H1 (cell line): ENCODE measurements at regions not wholly inside any gene's neighbourhood (a gene's known extent, or its start where the extent isn't known, plus 50 kb on each side); places are given as distances from the start of the nearest gene placed in this dataset.

Experiments used
- CTCF ChIA-PET: fragments of 300-600 bp; sonication (Branson Sonifier 250); formaldehyde crosslinking; loops from one replicate; lab custom pipeline; 2021; ENCODE audit not compliant: partially characterized antibody; lab: Charles Lee
- POLR2A ChIA-PET: fragments of 300-600 bp; sonication (Branson Sonifier 250); formaldehyde crosslinking; loops from one replicate; lab custom pipeline; 2021; ENCODE audit warnings: inconsistent platforms; ENCODE audit not compliant: partially characterized antibody; lab: Charles Lee
- DNase-seq, 2 experiments: peaks; one replicate each; pipeline versions ENCODE4 v3.0.0 to v3.0.0-alpha.2; 2010 to 2022; ENCODE audit warnings: low spot score in 2 of 2, low read depth in 1 of 2, mixed read lengths in 1 of 2
- FAIRE-seq: peaks from 2 replicates; lab custom pipeline; 2011; peaks lifted over from hg19 to GRCh38; lab: Jason Lieb, UNC
- H2AFZ ChIP-seq: 2 replicates; pipeline ENCODE4 v1.8.1; 2012; ENCODE audit warnings: low read length, inconsistent platforms
- H2AK5ac ChIP-seq: 2 replicates; pipeline ENCODE4 v1.6.1; 2013; ENCODE audit warnings: low read depth, low read length
- H2BK120ac ChIP-seq: replicated peaks from 2 replicates; pipeline ENCODE3; 2013; ENCODE audit warnings: low read depth, low read length, inconsistent platforms
- H2BK12ac ChIP-seq: 2 replicates; pipeline ENCODE4 v1.6.1; 2013; ENCODE audit warnings: low read depth, low read length
- H2BK15ac ChIP-seq: 2 replicates; pipeline ENCODE4 v1.6.1; 2013; ENCODE audit warnings: low read length
- H2BK20ac ChIP-seq: 2 replicates; pipeline ENCODE4 v1.6.1; 2013; ENCODE audit warnings: low read length
- H2BK5ac ChIP-seq: 2 replicates; pipeline ENCODE4 v1.6.1; 2013; ENCODE audit warnings: low read depth, low read length
- H3K14ac ChIP-seq: 2 replicates; pipeline ENCODE4 v1.6.1; 2013; ENCODE audit warnings: inconsistent platforms; ENCODE audit not compliant: insufficient read length
- H3K18ac ChIP-seq: 2 replicates; pipeline ENCODE4 v1.6.1; 2013; ENCODE audit warnings: low read length; ENCODE audit errors: extremely low read depth
- H3K23ac ChIP-seq: 2 replicates; pipeline ENCODE4 v1.6.1; 2013; ENCODE audit warnings: inconsistent platforms; ENCODE audit not compliant: insufficient read length
- H3K23me2 ChIP-seq: 2 replicates; pipeline ENCODE4 v1.6.1; 2013; ENCODE audit warnings: low read depth, low read length
- H3K27ac ChIP-seq: 2 replicates; pipeline ENCODE4 v1.6.1; 2011; ENCODE audit warnings: low read depth, low read length, inconsistent platforms
- H3K27me3 ChIP-seq, 4 experiments: replicated peaks in 1 of 4; 1 replicate in 1 of 4; 2 replicates in 3 of 4; pipeline versions ENCODE4 v1.6.1 to v1.8.1; 2011 to 2013; ENCODE audit warnings: low read length in 3 of 4, mild to moderate bottlenecking in 3 of 4, inconsistent platforms in 2 of 4, mixed read lengths in 2 of 4, moderate library complexity in 1 of 4; ENCODE audit not compliant: control insufficient read depth in 3 of 4, insufficient read depth in 3 of 4; ENCODE audit errors: extremely low read depth in 1 of 4
- H3K36me3 ChIP-seq, 4 experiments: 2 replicates each; pipeline versions ENCODE4 v1.6.1 to v1.8.1; 2011 to 2013; ENCODE audit warnings: mild to moderate bottlenecking in 4 of 4, low read length in 3 of 4, moderate library complexity in 2 of 4, control low read depth in 1 of 4, inconsistent platforms in 1 of 4; ENCODE audit not compliant: insufficient read depth in 4 of 4, control insufficient read depth in 2 of 4
- H3K4ac ChIP-seq: replicated peaks from 2 replicates; pipeline ENCODE3; 2013; ENCODE audit warnings: low read length, low read depth, mixed read lengths, inconsistent platforms; ENCODE audit not compliant: insufficient read length
- H3K4me1 ChIP-seq, 4 experiments: replicated peaks in 1 of 4; 1 replicate in 1 of 4; 2 replicates in 3 of 4; pipeline versions ENCODE4 v1.6.1 to v1.8.1; 2011 to 2013; ENCODE audit warnings: low read length in 3 of 4, inconsistent platforms in 2 of 4, mixed read lengths in 1 of 4; ENCODE audit not compliant: insufficient read depth in 4 of 4, control insufficient read depth in 3 of 4
- H3K4me2 ChIP-seq, 2 experiments: 2 replicates each; pipeline versions ENCODE4 v1.6.1 to v1.8.1; 2011 to 2013; ENCODE audit warnings: low read depth in 2 of 2, low read length in 2 of 2, control low read depth in 1 of 2, inconsistent platforms in 1 of 2, mild to moderate bottlenecking in 1 of 2; ENCODE audit not compliant: insufficient read depth in 1 of 2
- H3K4me3 ChIP-seq, 4 experiments: fragments of 200-600, 300-600 bp in 1 of 4; sonication (generic), shearing (Covaris generic), sonication (Bioruptor Twin) in 1 of 4; 2 replicates each; pipeline versions ENCODE4 v1.5.1 to v1.8.1; 2011 to 2016; ENCODE audit warnings: low read length in 4 of 4, low read depth in 3 of 4, control low read depth in 2 of 4, inconsistent platforms in 2 of 4, mild to moderate bottlenecking in 2 of 4, mixed read lengths in 1 of 4, moderate library complexity in 1 of 4; ENCODE audit not compliant: insufficient read depth in 2 of 4; ENCODE audit errors: extremely low read depth in 1 of 4
- H3K56ac ChIP-seq: replicated peaks from 2 replicates; pipeline ENCODE3; 2013; ENCODE audit warnings: low read depth, mild to moderate bottlenecking, mixed read lengths, low read length, inconsistent platforms; ENCODE audit not compliant: insufficient read length
- H3K79me1 ChIP-seq: 2 replicates; pipeline ENCODE4 v1.6.1; 2013; ENCODE audit warnings: low read depth, low read length, control low read depth
- H3K79me2 ChIP-seq, 2 experiments: 2 replicates each; pipeline versions ENCODE4 v1.6.1 to v1.8.1; 2012 to 2013; ENCODE audit warnings: low read length in 2 of 2, mild to moderate bottlenecking in 2 of 2, inconsistent platforms in 1 of 2; ENCODE audit not compliant: insufficient read depth in 2 of 2, control insufficient read depth in 1 of 2
- H3K9ac ChIP-seq, 4 experiments: replicated peaks in 1 of 4; 1 replicate in 1 of 4; 2 replicates in 3 of 4; pipeline versions ENCODE4 v1.6.1 to v1.8.1; 2011 to 2013; ENCODE audit warnings: low read depth in 3 of 4, low read length in 3 of 4, control low read depth in 2 of 4, mild to moderate bottlenecking in 2 of 4, moderate library complexity in 2 of 4, inconsistent platforms in 1 of 4; ENCODE audit errors: extremely low read depth in 1 of 4
- H3K9me3 ChIP-seq, 2 experiments: 2 replicates each; pipeline versions ENCODE4 v1.6.1 to v1.8.1; 2012 to 2013; ENCODE audit warnings: mild to moderate bottlenecking in 2 of 2, moderate library complexity in 2 of 2, control low read depth in 1 of 2, inconsistent platforms in 1 of 2, low read depth in 1 of 2, low read length in 1 of 2, mixed read lengths in 1 of 2; ENCODE audit not compliant: insufficient read depth in 2 of 2
- H4K20me1 ChIP-seq, 2 experiments: replicated peaks in 1 of 2; 2 replicates each; pipeline versions ENCODE3 to v1.8.1; 2011 to 2013; ENCODE audit warnings: inconsistent platforms in 2 of 2, low read length in 2 of 2, mild to moderate bottlenecking in 1 of 2; ENCODE audit not compliant: insufficient read depth in 2 of 2, control insufficient read depth in 1 of 2
- H4K5ac ChIP-seq: 2 replicates; pipeline ENCODE4 v1.6.1; 2013; ENCODE audit warnings: low read length, low read depth, mixed read lengths, inconsistent platforms; ENCODE audit not compliant: insufficient read length
- H4K8ac ChIP-seq: 2 replicates; pipeline ENCODE4 v1.8.0; 2013; ENCODE audit warnings: mild to moderate bottlenecking, moderate library complexity, low read length, inconsistent platforms; ENCODE audit not compliant: insufficient read depth; ENCODE audit errors: extremely low read depth
- H4K91ac ChIP-seq: replicated peaks from 2 replicates; pipeline ENCODE3; 2013; ENCODE audit warnings: low read length, mixed read lengths, inconsistent platforms; ENCODE audit not compliant: insufficient read length
- CHD2 ChIP-seq: IDR thresholded peaks from 2 replicates; pipeline ENCODE4 v1.6.1; 2012; ENCODE audit warnings: low read length, improper control_type of control experiment
- SIX5 ChIP-seq: IDR thresholded peaks from 2 replicates; pipeline ENCODE4 v1.6.1; 2011; ENCODE audit warnings: mild to moderate bottlenecking, low read depth, low read length
- TEAD4 ChIP-seq: IDR thresholded peaks from 2 replicates; pipeline ENCODE4 v1.6.1; 2012; ENCODE audit warnings: low read depth, low read length, inconsistent platforms, mixed read lengths
- WGBS, 2 experiments: shearing (Covaris generic) in 1 of 2; methylation state at CpG; one replicate each; pipeline versions ENCODE4 v1.1.6 to v1.1.7; 2013 to 2015; ENCODE audit warnings: low lambda C conversion rate in 2 of 2, mixed read lengths in 2 of 2, inconsistent platforms in 1 of 2, low coverage in 1 of 2, missing lambda C conversion rate in 1 of 2; ENCODE audit not compliant: insufficient replicate concordance in 2 of 2, insufficient coverage in 1 of 2, insufficient read length in 1 of 2; ENCODE audit errors: extremely low coverage in 1 of 2, missing lambda C conversion rate in 1 of 2; 5-methylcytosine and 5-hydroxymethylcytosine counted together

DNA sequence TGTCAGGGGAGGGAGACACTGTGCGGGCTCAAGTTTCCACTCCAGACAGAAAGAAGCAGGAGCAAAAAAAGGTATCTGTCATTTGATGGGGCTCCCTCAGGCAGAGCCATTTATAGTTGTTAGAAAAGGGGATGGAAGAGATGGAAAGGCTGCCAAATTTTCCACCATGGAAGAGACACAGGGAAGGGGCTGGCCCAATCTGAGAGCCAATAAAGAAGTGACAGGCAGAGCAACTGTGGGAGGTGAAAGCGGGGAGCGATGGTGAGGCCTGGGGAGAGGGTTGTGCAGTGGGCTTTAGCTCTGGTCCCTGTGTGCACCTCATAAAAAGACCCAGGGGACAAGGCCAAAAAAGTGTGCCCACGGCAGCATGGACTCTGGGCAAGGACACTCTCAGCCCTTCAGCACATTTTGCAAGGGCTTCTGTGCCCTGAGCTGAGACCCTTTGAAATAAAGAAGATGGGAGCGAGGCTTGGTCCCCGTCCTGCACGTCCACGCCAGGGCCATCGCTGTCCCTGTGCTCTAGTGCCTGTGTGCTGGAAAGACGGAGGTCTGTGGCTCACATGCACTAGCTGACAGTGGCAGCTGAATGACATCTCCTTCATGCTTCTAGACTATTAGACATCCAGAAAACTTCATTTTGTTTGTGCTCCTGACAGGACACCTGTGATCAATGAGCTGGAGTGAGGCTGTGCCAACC lies 456.7 kb upstream of the HS6ST1 start:
- 93% methylated on average over 10 of the region's 10 CpGs; no CpG with 5 or more reads in 1 of the 2 experiments for WGBS, 2 experiments
- no peak overlapping the region for H2BK20ac ChIP-seq
- H3K23me2 ChIP-seq, result no peaks in the 10 kb centered on the region
- H2AK5ac ChIP-seq, result no peak overlapping the region
- H3K4me2 ChIP-seq, result no peak overlapping the region
- no peaks in the 10 kb centered on the region for H3K36me3 ChIP-seq
- no peak overlapping the region for H2BK5ac ChIP-seq
- H3K79me2 ChIP-seq, result no peaks in the 10 kb centered on the region
- no peaks in the 10 kb centered on the region for H3K27me3 ChIP-seq
- no peak overlapping the region for H3K18ac ChIP-seq
- H2AFZ ChIP-seq, result no peak overlapping the region
- H3K4me1 ChIP-seq, result peaks cover 0 to 5% (median under 1%) of the 10 kb centered on the region in 4 experiments; a peak in 3 of 7 replicates
- H3K9ac ChIP-seq, result no peak overlapping the region
- no peaks in the 10 kb centered on the region for H4K20me1 ChIP-seq
- H2BK15ac ChIP-seq, result no peak overlapping the region
- H3K4me3 ChIP-seq, result no peak overlapping the region
- no peak overlapping the region for H2BK120ac ChIP-seq
- FAIRE-seq (no peak), DNase-seq (peak in 1 of 2 experiments; percentile 11)
- CTCF ChIA-PET, result no interaction called here
- no peak overlapping the region for H3K4ac ChIP-seq
- H3K27ac ChIP-seq, result no peak overlapping the region
- no peak overlapping the region for H3K56ac ChIP-seq
- H3K79me1 ChIP-seq, result no peaks in the 10 kb centered on the region
- H4K5ac ChIP-seq, result no peak overlapping the region
- no peak overlapping the region for H3K23ac ChIP-seq
- H4K91ac ChIP-seq, result no peak overlapping the region
- H4K8ac ChIP-seq, result no peak overlapping the region; the same call in 1 of the 2 replicates
- no peak overlapping the region for H2BK12ac ChIP-seq
- H3K9me3 ChIP-seq, result no peaks in the 10 kb centered on the region
- POLR2A ChIA-PET, result no interaction called here
- H3K14ac ChIP-seq, result no peak overlapping the region
- no peak for TF ChIP-seq TEAD4
- TF ChIP-seq CHD2, result no peak
- no peak for TF ChIP-seq SIX5
